GM12878 (cell line): ENCODE measurements at regions not wholly inside any gene's neighbourhood (a gene's known extent, or its start where the extent isn't known, plus 50 kb on each side); places are given as distances from the start of the nearest gene placed in this dataset.

ENCODE experiments used
- CTCF ChIP-seq, 3 experiments: IDR thresholded peaks in 2 of 3; conservative IDR thresholded peaks in 1 of 3; 2 replicates each; pipeline ENCODE4 v1.5.1; 2011; ENCODE audit warnings: low read depth in 3 of 3, low read length in 3 of 3, mild to moderate bottlenecking in 3 of 3, control low read depth in 2 of 3, moderate library complexity in 2 of 3, inconsistent platforms in 1 of 3, mixed read lengths in 1 of 3; ENCODE audit not compliant: control insufficient read depth in 2 of 3, insufficient read depth in 1 of 3; ENCODE audit errors: extremely low read depth in 1 of 3
- HDGF ChIP-seq: fragments of 450-650 bp; IDR thresholded peaks from 2 replicates; pipeline ENCODE4 v1.6.1; 2016; ENCODE audit warnings: antibody characterized with exemption
- MYC ChIP-seq: IDR thresholded peaks from 2 replicates; pipeline ENCODE4 v1.6.1; 2011; ENCODE audit warnings: mild to moderate bottlenecking, low read length, moderate library complexity, inconsistent platforms; ENCODE audit not compliant: insufficient read depth, insufficient replicate concordance, insufficient read length, severe bottlenecking
- NRF1 ChIP-seq: conservative IDR thresholded peaks from 2 replicates; pipeline ENCODE4 v1.6.1; 2011; ENCODE audit warnings: mild to moderate bottlenecking, low read depth, low read length, improper control_type of control experiment
- POLR2A ChIP-seq: IDR thresholded peaks from 2 replicates; pipeline ENCODE4 v1.6.1; 2011; ENCODE audit warnings: low read depth, mild to moderate bottlenecking, low read length
- POLR2AphosphoS5 ChIP-seq: IDR thresholded peaks from 2 replicates; pipeline ENCODE4 v1.6.1; 2011; ENCODE audit warnings: mild to moderate bottlenecking, low read length, inconsistent platforms
- RAD21 ChIP-seq: IDR thresholded peaks from 2 replicates; pipeline ENCODE4 v1.6.1; 2011; ENCODE audit warnings: mild to moderate bottlenecking, low read depth, low read length, moderate library complexity; ENCODE audit not compliant: insufficient read depth

- TF ChIP-seq NRF1 (no peak), HDGF (no peak), CTCF (IDR thresholded peaks at IDR 0.05 in 2 of 3, conservative IDR thresholded peaks at IDR 0.05 in 1 of 3; ENCODE audit: control insufficient read depth in 2 of 3, extremely low read depth in 1 of 3, insufficient read depth in 1 of 3, low read depth in 3 of 3, low read length in 3 of 3) (no peak), MYC (no peak), POLR2AphosphoS5 (no peak), POLR2A (no peak), RAD21 (no peak)
These were observed 289.1 kb upstream of the CRBN start for GRCh38 chr3:3468596-3468995.
